Testis (tissue), 2 donors: ENCODE measurements at regions not wholly inside any gene's neighbourhood (a gene's known extent, or its start where the extent isn't known, plus 50 kb on each side); places are given as distances from the start of the nearest gene placed in this dataset.

Experiments used
- DNase-seq: peaks from one replicate; pipeline ENCODE4 v3.0.0-alpha.2; 2019
- H3K27ac ChIP-seq, 2 donors: fragments of 200-600 bp; sonication (generic); one replicate each; pipeline ENCODE4 v1.5.1; 2019
- H3K27me3 ChIP-seq: fragments of 200-600 bp; sonication (generic); one replicate; pipeline ENCODE4 v1.5.1; 2019
- H3K36me3 ChIP-seq: fragments of 200-600 bp; sonication (generic); one replicate; pipeline ENCODE4 v1.5.1; 2017; ENCODE audit warnings: low read depth; ENCODE audit errors: missing control alignments
- H3K4me1 ChIP-seq: fragments of 200-600 bp; sonication (generic); one replicate; pipeline ENCODE4 v1.5.1; 2019
- H3K4me3 ChIP-seq, 2 donors: fragments of 200-600 bp; sonication (generic); one replicate each; pipeline ENCODE4 v1.5.1; 2017 to 2019
- H3K9me3 ChIP-seq: fragments of 200-600 bp; sonication (generic); one replicate; pipeline ENCODE4 v1.5.1; 2017
- POLR2A ChIP-seq: fragments of 450-650 bp; IDR thresholded peaks from one replicate; pipeline ENCODE4 v1.6.1; 2017; ENCODE audit warnings: antibody characterized with exemption, mild to moderate bottlenecking, moderate library complexity
- WGBS, 2 donors: methylation state at CpG; one replicate each; pipeline ENCODE4 v1.1.5; 2018; 5-methylcytosine and 5-hydroxymethylcytosine counted together
- intact Hi-C: fragments of 100-400 bp; cut with DNase I; formaldehyde crosslinking; loops from one replicate; pipeline ENCODE4 v1.15.1; 2023; ENCODE audit warnings: low total_unique reads
- TF ChIP-seq, protein P1 (sequence below), 3 experiments: fragments of 450-650 bp in 2 of 3; fragments of 200-600 bp in 1 of 3; sonication (generic) in 1 of 3; IDR thresholded peaks; one replicate each; pipeline ENCODE4 v1.5.1; 2016 to 2019; ENCODE audit warnings: antibody characterized with exemption in 3 of 3, mild to moderate bottlenecking in 2 of 3, moderate library complexity in 1 of 3

DNA sequence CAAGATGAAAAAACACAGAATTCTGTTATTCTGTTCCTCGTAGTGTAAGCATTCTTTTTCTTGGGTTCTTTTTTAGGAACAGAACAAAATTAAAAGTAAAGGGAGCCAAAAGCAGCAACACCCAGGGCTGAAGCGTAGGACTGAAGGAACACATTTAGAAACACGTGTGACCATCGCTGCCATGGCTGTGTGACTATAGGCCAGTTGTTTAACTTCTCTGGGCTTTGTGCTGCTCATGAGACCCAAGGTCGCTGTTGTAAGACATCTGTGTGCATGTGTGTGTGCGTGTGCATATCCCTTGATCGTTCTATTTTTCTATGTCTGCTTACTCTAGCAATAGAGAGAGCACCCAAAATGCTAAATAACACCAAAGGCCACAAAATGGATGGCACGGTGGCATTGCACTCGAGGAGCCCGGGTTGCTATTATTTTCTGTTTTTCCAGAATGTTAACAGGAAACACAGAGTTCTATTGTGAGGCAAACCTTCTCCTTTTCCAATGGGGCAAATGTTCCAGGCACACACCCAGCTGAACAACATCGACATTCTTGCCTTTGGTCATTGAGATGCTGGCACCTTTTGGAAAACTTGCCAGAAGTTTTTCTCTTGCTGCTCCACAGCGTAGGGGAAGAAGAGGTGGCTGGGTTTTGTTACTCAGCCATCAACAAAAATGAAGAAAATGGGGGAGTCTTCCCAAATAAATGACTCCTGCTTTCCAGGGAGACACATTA, 267.8 kb upstream of the ECI2 start:
- 70 to 72% methylated on average over 12 of the region's 12 CpGs for WGBS, 2 donors
- peak overlapping the region in 1 of 2 donors; percentile 64 for H3K27ac ChIP-seq
- no peaks in the 10 kb centered on the region for H3K27me3 ChIP-seq
- intact Hi-C loops, result no loop called here
- no peak for DNase-seq
- no peaks in the 10 kb centered on the region for H3K9me3 ChIP-seq
- no peaks in the 10 kb centered on the region for H3K36me3 ChIP-seq
- peaks cover 23% of the 10 kb centered on the region for H3K4me1 ChIP-seq
- no peak for TF ChIP-seq POLR2A
- TF ChIP-seq, protein P1, sequence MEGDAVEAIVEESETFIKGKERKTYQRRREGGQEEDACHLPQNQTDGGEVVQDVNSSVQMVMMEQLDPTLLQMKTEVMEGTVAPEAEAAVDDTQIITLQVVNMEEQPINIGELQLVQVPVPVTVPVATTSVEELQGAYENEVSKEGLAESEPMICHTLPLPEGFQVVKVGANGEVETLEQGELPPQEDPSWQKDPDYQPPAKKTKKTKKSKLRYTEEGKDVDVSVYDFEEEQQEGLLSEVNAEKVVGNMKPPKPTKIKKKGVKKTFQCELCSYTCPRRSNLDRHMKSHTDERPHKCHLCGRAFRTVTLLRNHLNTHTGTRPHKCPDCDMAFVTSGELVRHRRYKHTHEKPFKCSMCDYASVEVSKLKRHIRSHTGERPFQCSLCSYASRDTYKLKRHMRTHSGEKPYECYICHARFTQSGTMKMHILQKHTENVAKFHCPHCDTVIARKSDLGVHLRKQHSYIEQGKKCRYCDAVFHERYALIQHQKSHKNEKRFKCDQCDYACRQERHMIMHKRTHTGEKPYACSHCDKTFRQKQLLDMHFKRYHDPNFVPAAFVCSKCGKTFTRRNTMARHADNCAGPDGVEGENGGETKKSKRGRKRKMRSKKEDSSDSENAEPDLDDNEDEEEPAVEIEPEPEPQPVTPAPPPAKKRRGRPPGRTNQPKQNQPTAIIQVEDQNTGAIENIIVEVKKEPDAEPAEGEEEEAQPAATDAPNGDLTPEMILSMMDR (IDR thresholded peaks at IDR 0.05), result no peak
- H3K4me3 ChIP-seq, result no peak overlapping the region

DNA sequence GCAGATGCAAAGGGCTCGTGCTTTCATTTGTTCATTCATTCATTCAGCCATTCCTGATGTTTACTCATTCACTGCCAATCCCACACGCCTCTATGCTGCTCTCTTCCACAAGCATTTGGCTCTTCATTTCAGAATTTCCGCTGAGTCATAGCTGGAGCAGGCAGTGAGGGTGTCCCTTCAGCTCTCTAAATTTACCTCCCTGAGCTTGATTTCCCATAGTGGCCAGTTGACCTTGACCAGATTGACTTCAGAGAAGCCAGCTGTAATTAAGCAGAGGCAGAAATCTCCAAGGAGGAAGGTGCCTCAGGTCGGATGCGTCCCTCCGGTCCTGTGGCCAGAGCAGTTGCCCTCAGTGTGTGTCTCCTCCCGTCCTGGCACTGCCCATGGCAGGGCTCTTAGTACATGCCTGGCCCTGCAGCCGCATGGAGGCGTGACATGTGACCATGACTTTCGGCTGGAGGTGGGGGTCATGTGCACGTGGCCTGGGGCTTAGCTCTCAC, 267.2 kb upstream of the ECI2 start:
- WGBS, 2 donors, result 36 to 40% methylated on average over 11 of the region's 11 CpGs
- Histone ChIP-seq H3K4me3 (no peak overlapping the region), H3K27me3 (no peaks in the 10 kb centered on the region), H3K36me3 (no peaks in the 10 kb centered on the region), H3K4me1 (peaks cover 23% of the 10 kb centered on the region), H3K27ac (peak overlapping the region in 1 of 2 donors; percentile 64), H3K9me3 (no peaks in the 10 kb centered on the region)
- intact Hi-C loops, result no loop called here
- peak; percentile 45 for DNase-seq
- TF ChIP-seq POLR2A, result no peak
- TF ChIP-seq, protein P1 (IDR thresholded peaks at IDR 0.05), result no peak

DNA sequence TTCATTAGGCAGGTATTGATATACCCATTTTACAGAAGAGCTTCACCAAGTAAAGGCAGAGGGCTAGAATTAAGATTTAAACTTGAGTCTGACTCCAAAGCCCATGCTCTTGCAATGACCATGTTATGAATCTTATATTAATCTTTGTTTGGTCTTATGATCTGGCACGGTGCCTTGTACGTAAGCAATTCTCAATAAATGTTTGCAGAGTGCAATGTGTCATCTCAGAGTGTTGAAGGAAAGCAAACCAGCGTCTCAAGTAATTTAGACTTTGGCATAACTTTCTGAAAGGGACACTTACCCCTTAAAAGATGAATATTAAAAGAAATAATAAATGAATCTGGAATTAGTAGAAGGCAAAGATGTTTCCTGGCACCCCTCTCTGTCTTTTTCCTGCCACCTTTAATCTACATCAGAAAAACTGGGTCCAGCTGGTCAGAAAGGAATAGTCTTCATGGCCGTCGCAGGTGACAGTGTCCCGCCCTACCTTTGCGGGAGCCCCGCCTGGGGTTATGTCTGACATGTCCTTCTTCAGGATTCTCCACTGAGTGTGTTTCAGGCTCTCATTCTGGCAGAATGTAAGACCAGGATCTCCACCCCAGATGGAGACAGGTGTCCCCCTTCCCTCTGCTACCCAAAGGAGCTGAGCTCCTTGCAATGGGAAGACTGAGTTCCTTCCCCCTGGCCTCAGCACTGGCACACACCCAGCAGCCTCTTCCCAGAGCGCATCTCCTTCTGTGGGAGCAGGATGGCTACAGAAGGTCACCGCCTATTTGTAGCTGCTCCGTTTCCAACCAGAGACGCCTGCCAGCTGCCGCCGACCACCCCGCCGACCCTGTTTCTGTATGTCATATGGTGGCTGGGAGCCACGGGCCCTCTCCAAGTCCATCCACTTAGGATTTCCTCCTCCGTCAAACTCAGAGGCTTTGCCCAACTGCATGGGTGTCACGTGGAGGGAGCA, 266.3 kb upstream of the ECI2 start:
- no peak overlapping the region for H3K27ac ChIP-seq
- DNase-seq, result peak; percentile 45
- H3K4me1 ChIP-seq, result peaks cover 23% of the 10 kb centered on the region
- H3K36me3 ChIP-seq, result no peaks in the 10 kb centered on the region
- intact Hi-C loops, result no loop called here
- H3K4me3 ChIP-seq, result no peak overlapping the region
- WGBS, 2 donors, result 50 to 74% methylated on average over 19 of the region's 19 CpGs
- no peaks in the 10 kb centered on the region for H3K9me3 ChIP-seq
- no peak for TF ChIP-seq POLR2A
- TF ChIP-seq, protein P1 (IDR thresholded peaks at IDR 0.05), result no peak
- H3K27me3 ChIP-seq, result no peaks in the 10 kb centered on the region

DNA sequence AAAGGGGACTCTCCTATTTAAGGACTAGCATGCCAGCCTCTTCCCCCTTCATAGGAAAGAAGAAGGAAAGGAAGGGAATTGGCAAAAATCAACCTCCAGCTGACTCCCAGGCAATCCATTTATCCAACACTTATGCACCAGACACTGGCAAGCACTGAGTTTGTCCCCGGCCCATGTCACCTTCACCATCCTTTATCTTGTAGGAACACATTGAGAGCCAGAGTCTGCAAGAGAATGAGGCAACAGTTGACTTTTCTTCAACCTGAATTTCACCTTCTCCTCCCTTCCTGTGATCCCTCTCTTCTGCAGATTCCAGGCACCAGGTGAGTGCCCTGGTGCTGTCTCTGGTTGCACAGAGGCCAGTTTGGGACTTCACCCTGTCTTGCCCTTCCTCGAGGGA, 264.3 kb upstream of the ECI2 start:
- H3K36me3 ChIP-seq, result no peaks in the 10 kb centered on the region
- H3K9me3 ChIP-seq, result no peaks in the 10 kb centered on the region
- peaks cover 23% of the 10 kb centered on the region for H3K4me1 ChIP-seq
- 66 to 90% methylated on average over 2 of the region's 2 CpGs for WGBS, 2 donors
- intact Hi-C loops, result no loop called here
- DNase-seq, result no peak
- no peak for TF ChIP-seq POLR2A
- TF ChIP-seq, protein P1 (IDR thresholded peaks at IDR 0.05), result no peak
- no peak overlapping the region for H3K27ac ChIP-seq
- H3K4me3 ChIP-seq, result no peak overlapping the region
- no peaks in the 10 kb centered on the region for H3K27me3 ChIP-seq
